MM.1S (cell line): ENCODE measurements at regions not wholly inside any gene's neighbourhood (a gene's known extent, or its start where the extent isn't known, plus 50 kb on each side); places are given as distances from the start of the nearest gene placed in this dataset.

Source experiments
- DNase-seq: peaks from one replicate; pipeline ENCODE4 v3.0.0-alpha.2; 2015
- H2AFZ ChIP-seq: fragments of 300-600 bp; sonication (generic); 2 replicates; pipeline ENCODE4 v1.6.0; 2016; ENCODE audit warnings: antibody characterized with exemption, low read length
- H3F3A ChIP-seq: fragments of 300-600 bp; sonication (generic); 2 replicates; pipeline ENCODE4 v1.6.1; 2016; ENCODE audit warnings: mild to moderate bottlenecking, antibody characterized with exemption, low read length, moderate library complexity, mixed read lengths; ENCODE audit not compliant: insufficient read depth
- H3K27ac ChIP-seq: fragments of 300-600 bp; sonication (generic); 2 replicates; pipeline ENCODE4 v1.5.1; 2016; ENCODE audit warnings: mild to moderate bottlenecking, low read length
- H3K27me3 ChIP-seq: fragments of 300-600 bp; sonication (generic); replicated peaks from 2 replicates; pipeline ENCODE4 v1.6.0; 2016; ENCODE audit warnings: low read length; ENCODE audit not compliant: insufficient read depth
- H3K36me3 ChIP-seq: fragments of 300-600 bp; sonication (generic); replicated peaks from 2 replicates; pipeline ENCODE4 v1.6.1; 2016; ENCODE audit warnings: mild to moderate bottlenecking, low read length, mixed read lengths; ENCODE audit not compliant: insufficient read depth
- H3K4me1 ChIP-seq: fragments of 300-600 bp; sonication (generic); 2 replicates; pipeline ENCODE4 v1.6.1; 2016; ENCODE audit warnings: low read length, mixed read lengths
- H3K4me2 ChIP-seq: fragments of 300-600 bp; sonication (generic); 2 replicates; pipeline ENCODE4 v1.6.0; 2016; ENCODE audit warnings: low read depth, low read length
- H3K4me3 ChIP-seq: fragments of 300-600 bp; sonication (generic); 2 replicates; pipeline ENCODE4 v1.5.1; 2016; ENCODE audit warnings: low read length, mixed read lengths
- H3K79me2 ChIP-seq: fragments of 300-600 bp; sonication (generic); 2 replicates; pipeline ENCODE4 v1.6.1; 2016; ENCODE audit warnings: mixed run types, low read length, mixed read lengths
- H3K9ac ChIP-seq: fragments of 300-600 bp; sonication (generic); 2 replicates; pipeline ENCODE4 v1.6.1; 2016; ENCODE audit warnings: low read length, mixed read lengths
- H3K9me2 ChIP-seq: fragments of 300-600 bp; sonication (generic); replicated peaks from 2 replicates; pipeline ENCODE4 v1.6.1; 2016; ENCODE audit warnings: mild to moderate bottlenecking, low read length, mixed read lengths; ENCODE audit not compliant: insufficient read depth
- H3K9me3 ChIP-seq: fragments of 300-600 bp; sonication (generic); replicated peaks from 2 replicates; pipeline ENCODE4 v1.6.1; 2016; ENCODE audit warnings: mild to moderate bottlenecking, low read length, mixed read lengths; ENCODE audit not compliant: insufficient read depth
- H4K20me1 ChIP-seq: fragments of 300-600 bp; sonication (generic); 2 replicates; pipeline ENCODE4 v1.6.1; 2016; ENCODE audit warnings: mild to moderate bottlenecking, low read length, moderate library complexity, mixed read lengths; ENCODE audit not compliant: insufficient read depth
- CTCF ChIP-seq: fragments of 300-600 bp; sonication (generic); IDR thresholded peaks from 2 replicates; pipeline ENCODE4 v1.5.1; 2016; ENCODE audit warnings: antibody characterized with exemption, low read length, mixed read lengths
- EZH2 ChIP-seq: fragments of 300-600 bp; sonication (generic); optimal IDR thresholded peaks from 2 replicates; pipeline ENCODE3; 2017; ENCODE audit warnings: low read depth, mild to moderate bottlenecking, antibody characterized with exemption, low read length, mixed read lengths
- EZH2phosphoT487 ChIP-seq: fragments of 300-600 bp; sonication (generic); IDR thresholded peaks from 2 replicates; pipeline ENCODE4 v1.6.1; 2018; ENCODE audit warnings: antibody characterized with exemption, low read length

DNA sequence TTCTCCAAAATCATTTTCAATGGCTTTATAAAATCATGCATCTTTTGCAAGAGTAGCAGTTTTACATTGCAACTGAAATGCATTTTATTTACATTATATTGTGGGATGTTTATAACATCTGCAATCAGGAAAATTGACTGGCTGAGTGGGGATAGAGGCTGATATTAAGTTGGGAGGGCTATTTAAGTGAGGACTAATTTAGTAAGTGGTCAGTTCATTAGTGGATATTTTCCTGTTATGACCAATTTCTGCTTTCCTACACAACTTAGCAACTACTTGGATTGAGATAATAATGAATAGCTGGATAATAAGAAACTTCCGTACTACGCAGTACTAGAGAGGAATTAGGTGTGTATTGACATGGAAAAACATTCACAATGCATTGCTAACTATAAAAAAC is 92.9 kb upstream of the SSBP2 start:
- H3K36me3 ChIP-seq: no peaks in the 10 kb centered on the region
- no peaks in the 10 kb centered on the region for H3K79me2 ChIP-seq
- DNase-seq: no peak
- H3F3A ChIP-seq: no peaks in the 10 kb centered on the region
- no peak overlapping the region for H3K4me3 ChIP-seq
- H3K4me2 ChIP-seq: no peak overlapping the region
- no peak for TF ChIP-seq EZH2phosphoT487
- TF ChIP-seq CTCF: no peak
- no peak for TF ChIP-seq EZH2
- no peaks in the 10 kb centered on the region for H3K9me2 ChIP-seq
- no peak overlapping the region for H3K27ac ChIP-seq
- no peak overlapping the region for H2AFZ ChIP-seq
- no peaks in the 10 kb centered on the region for H3K4me1 ChIP-seq
- no peaks in the 10 kb centered on the region for H3K27me3 ChIP-seq
- no peak overlapping the region for H3K9ac ChIP-seq
- H4K20me1 ChIP-seq: no peaks in the 10 kb centered on the region
- no peaks in the 10 kb centered on the region for H3K9me3 ChIP-seq

- Histone ChIP-seq H3K27me3 (no peaks in the 10 kb centered on the region), H3K9me2 (no peaks in the 10 kb centered on the region), H3K9me3 (no peaks in the 10 kb centered on the region), H2AFZ (no peak overlapping the region), H4K20me1 (no peaks in the 10 kb centered on the region), H3K4me2 (no peak overlapping the region), H3K4me3 (no peak overlapping the region), H3K36me3 (no peaks in the 10 kb centered on the region), H3F3A (no peaks in the 10 kb centered on the region), H3K27ac (no peak overlapping the region), H3K9ac (no peak overlapping the region), H3K79me2 (no peaks in the 10 kb centered on the region), H3K4me1 (no peaks in the 10 kb centered on the region)
- TF ChIP-seq EZH2 (no peak), CTCF (no peak), EZH2phosphoT487 (no peak)
- no peak for DNase-seq
These were observed 92.0 kb upstream of the SSBP2 start for GRCh38 chr5:81842795-81843398.

- Histone ChIP-seq H3K79me2 (no peaks in the 10 kb centered on the region), H3K9ac (no peak overlapping the region), H3K27ac (no peak overlapping the region), H3K9me3 (no peaks in the 10 kb centered on the region), H2AFZ (no peak overlapping the region), H3F3A (no peaks in the 10 kb centered on the region), H3K27me3 (no peaks in the 10 kb centered on the region), H3K9me2 (no peaks in the 10 kb centered on the region), H3K4me2 (no peak overlapping the region), H3K4me1 (no peaks in the 10 kb centered on the region), H3K36me3 (no peaks in the 10 kb centered on the region), H3K4me3 (no peak overlapping the region), H4K20me1 (no peaks in the 10 kb centered on the region)
- TF ChIP-seq CTCF (no peak), EZH2phosphoT487 (no peak), EZH2 (no peak)
- DNase-seq: no peak
These were observed 88.1 kb upstream of the SSBP2 start for GRCh38 chr5:81839034-81839433.
